ENCODE measurements at regions not wholly inside any gene's neighbourhood (a gene's known extent, or its start where the extent isn't known, plus 50 kb on each side); places are given as distances from the start of the nearest gene placed in this dataset.

- no peak overlapping the region for H3K4me3 ChIP-seq (ENCODE audit: low read length)
- DNase-seq (ENCODE audit: low read depth): no peak
- TF ChIP-seq, protein P1, sequence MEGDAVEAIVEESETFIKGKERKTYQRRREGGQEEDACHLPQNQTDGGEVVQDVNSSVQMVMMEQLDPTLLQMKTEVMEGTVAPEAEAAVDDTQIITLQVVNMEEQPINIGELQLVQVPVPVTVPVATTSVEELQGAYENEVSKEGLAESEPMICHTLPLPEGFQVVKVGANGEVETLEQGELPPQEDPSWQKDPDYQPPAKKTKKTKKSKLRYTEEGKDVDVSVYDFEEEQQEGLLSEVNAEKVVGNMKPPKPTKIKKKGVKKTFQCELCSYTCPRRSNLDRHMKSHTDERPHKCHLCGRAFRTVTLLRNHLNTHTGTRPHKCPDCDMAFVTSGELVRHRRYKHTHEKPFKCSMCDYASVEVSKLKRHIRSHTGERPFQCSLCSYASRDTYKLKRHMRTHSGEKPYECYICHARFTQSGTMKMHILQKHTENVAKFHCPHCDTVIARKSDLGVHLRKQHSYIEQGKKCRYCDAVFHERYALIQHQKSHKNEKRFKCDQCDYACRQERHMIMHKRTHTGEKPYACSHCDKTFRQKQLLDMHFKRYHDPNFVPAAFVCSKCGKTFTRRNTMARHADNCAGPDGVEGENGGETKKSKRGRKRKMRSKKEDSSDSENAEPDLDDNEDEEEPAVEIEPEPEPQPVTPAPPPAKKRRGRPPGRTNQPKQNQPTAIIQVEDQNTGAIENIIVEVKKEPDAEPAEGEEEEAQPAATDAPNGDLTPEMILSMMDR (IDR thresholded peaks at IDR 0.05; ENCODE audit: insufficient read depth, low read depth, low read length, missing control alignments): no peak
Observed at GRCh38 chr11:4197112-4197511, 102.5 kb downstream of the RRM1 start.

DNA sequence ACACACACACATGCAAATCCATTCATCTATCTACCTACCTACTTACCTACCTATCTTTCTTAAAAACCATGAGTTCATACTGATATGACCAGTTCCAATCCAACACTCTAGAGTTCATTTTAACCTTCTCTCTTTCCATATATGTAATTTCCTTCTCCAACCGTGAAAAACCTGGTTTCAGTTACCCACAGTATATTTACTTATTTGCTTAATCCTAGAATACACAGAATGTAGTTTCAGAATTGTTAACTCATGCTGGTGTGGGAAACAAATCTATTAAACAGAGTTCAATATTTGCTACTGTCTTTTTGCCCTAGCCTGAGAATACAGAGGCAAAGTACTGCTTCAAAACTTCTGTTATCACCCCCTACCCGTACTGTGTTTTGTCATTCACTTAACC lies 101.3 kb downstream of the RRM1 start:
- DNase-seq (ENCODE audit: low read depth): no peak
- no peak overlapping the region for H3K4me3 ChIP-seq (ENCODE audit: low read length)
- TF ChIP-seq, protein P1 (IDR thresholded peaks at IDR 0.05; ENCODE audit: insufficient read depth, low read depth, low read length, missing control alignments): no peak

DNA sequence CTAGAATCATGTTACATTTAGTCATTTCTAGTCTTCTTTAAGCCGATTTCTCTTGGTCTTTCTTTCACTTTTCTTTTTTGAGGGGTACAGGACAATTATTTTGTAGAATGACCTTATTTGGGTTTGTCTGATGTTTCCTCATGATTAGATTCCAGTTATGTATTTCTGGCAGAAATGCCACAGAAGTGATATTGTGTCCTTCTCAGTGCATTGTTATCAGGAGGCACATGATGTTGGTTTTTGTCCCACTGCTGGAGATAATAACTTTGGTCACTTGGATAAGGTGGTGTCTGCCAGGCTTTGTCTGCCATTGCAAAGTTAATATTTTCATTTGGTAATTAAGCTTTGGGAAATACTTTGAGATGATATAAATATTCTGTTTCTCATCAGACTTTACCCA lies 100.3 kb downstream of the RRM1 start:
- TF ChIP-seq, protein P1 (IDR thresholded peaks at IDR 0.05; ENCODE audit: insufficient read depth, low read depth, low read length, missing control alignments): no peak
- DNase-seq (ENCODE audit: low read depth): no peak
- no peak overlapping the region for H3K4me3 ChIP-seq (ENCODE audit: low read length)

- H3K4me3 ChIP-seq (ENCODE audit: low read length): no peak overlapping the region
- no peak for DNase-seq (ENCODE audit: low read depth)
- TF ChIP-seq, protein P1 (IDR thresholded peaks at IDR 0.05; ENCODE audit: insufficient read depth, low read depth, low read length, missing control alignments): no peak
Observed at GRCh38 chr11:4191031-4191571, 96.5 kb downstream of the RRM1 start.

- no peak overlapping the region for H3K4me3 ChIP-seq (ENCODE audit: low read length)
- TF ChIP-seq, protein P1 (IDR thresholded peaks at IDR 0.05; ENCODE audit: insufficient read depth, low read depth, low read length, missing control alignments): no peak
- no peak for DNase-seq (ENCODE audit: low read depth)
Observed at GRCh38 chr11:4190519-4190918, 95.9 kb downstream of the RRM1 start.

DNA sequence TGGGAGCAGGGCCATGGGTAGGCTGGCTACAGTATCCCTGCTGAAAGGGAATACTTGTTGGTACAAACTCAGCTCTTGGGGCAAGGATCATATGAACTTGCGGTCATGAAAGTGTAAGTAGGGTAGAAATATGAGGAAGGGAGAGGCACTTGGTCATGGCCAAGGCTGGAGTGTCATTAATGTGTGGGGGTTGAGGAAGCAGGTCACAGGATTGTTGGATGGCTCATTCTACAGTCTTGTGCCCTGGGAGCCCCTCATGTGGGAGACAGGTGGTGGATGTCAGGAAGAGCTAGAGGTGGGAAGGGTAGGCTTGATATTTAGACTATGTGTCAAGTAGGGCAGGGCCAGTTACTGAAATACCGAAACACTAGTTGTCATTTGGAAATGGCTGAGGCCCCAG lies 95.5 kb downstream of the RRM1 start:
- TF ChIP-seq, protein P1 (IDR thresholded peaks at IDR 0.05; ENCODE audit: insufficient read depth, low read depth, low read length, missing control alignments): no peak

More for the DNA sequence above, 95.5 kb downstream of the RRM1 start:
- no peak for DNase-seq (ENCODE audit: low read depth)
- H3K4me3 ChIP-seq (ENCODE audit: low read length): no peak overlapping the region
